Uterus (tissue), 3 donors: ENCODE measurements at regions not wholly inside any gene's neighbourhood (a gene's known extent, or its start where the extent isn't known, plus 50 kb on each side); places are given as distances from the start of the nearest gene placed in this dataset.
"Not testable (repeated sequence)": the region's sequence is repeated elsewhere in the genome, so short reads cannot be mapped to it uniquely, and the experiment has no call there.

ENCODE experiments used
- DNase-seq, 2 donors: peaks; one replicate each; pipeline ENCODE4 v3.0.0-alpha.2; 2019 to 2020
- H3K27ac ChIP-seq, 2 donors: fragments of 200-600 bp; sonication (generic); 1 replicate in 1 of 2; 2 replicates in 1 of 2; pipeline ENCODE4 v1.5.1; 2016 to 2018
- H3K27me3 ChIP-seq, 2 donors: fragments of 200-600 bp; sonication (generic); one replicate each; pipeline ENCODE4 v1.5.1; 2018 to 2019; ENCODE audit warnings: control low read depth in 1 of 2
- H3K36me3 ChIP-seq, 2 donors: fragments of 200-600 bp; sonication (generic); one replicate each; pipeline ENCODE4 v1.5.1; 2019; ENCODE audit warnings: control low read depth in 1 of 2
- H3K4me1 ChIP-seq, 2 donors: fragments of 200-600 bp; sonication (generic); one replicate each; pipeline ENCODE4 v1.5.1; 2018 to 2019; ENCODE audit warnings: control low read depth in 1 of 2
- H3K4me3 ChIP-seq, 2 donors: fragments of 200-600 bp; sonication (generic); 1 replicate in 1 of 2; 2 replicates in 1 of 2; pipeline ENCODE4 v1.5.1; 2018 to 2019; ENCODE audit warnings: mild to moderate bottlenecking in 1 of 2
- H3K9me3 ChIP-seq, 2 donors: fragments of 200-600 bp; sonication (generic); one replicate each; pipeline ENCODE4 v1.5.1; 2019; ENCODE audit warnings: control low read depth in 1 of 2
- CTCF ChIP-seq, 4 experiments: fragments of 200-600 bp in 2 of 4; fragments of 450-650 bp in 2 of 4; sonication (generic) in 2 of 4; IDR thresholded peaks; one replicate each; pipeline ENCODE4 v1.5.1; 2016 to 2019; ENCODE audit warnings: antibody characterized with exemption in 4 of 4, mild to moderate bottlenecking in 2 of 4, moderate library complexity in 1 of 4
- POLR2A ChIP-seq, 2 donors: fragments of 450-650 bp; IDR thresholded peaks; one replicate each; pipeline ENCODE4 v1.6.1; 2016; ENCODE audit warnings: antibody characterized with exemption in 2 of 2, mild to moderate bottlenecking in 1 of 2, moderate library complexity in 1 of 2
- intact Hi-C: fragments of 100-400 bp; cut with DNase I; formaldehyde crosslinking; loops from one replicate; pipeline ENCODE4 v1.15.1; 2023; ENCODE audit warnings: low total_unique reads
- donor health status: DM: yes; HTN: yes; CAD: no.

DNA sequence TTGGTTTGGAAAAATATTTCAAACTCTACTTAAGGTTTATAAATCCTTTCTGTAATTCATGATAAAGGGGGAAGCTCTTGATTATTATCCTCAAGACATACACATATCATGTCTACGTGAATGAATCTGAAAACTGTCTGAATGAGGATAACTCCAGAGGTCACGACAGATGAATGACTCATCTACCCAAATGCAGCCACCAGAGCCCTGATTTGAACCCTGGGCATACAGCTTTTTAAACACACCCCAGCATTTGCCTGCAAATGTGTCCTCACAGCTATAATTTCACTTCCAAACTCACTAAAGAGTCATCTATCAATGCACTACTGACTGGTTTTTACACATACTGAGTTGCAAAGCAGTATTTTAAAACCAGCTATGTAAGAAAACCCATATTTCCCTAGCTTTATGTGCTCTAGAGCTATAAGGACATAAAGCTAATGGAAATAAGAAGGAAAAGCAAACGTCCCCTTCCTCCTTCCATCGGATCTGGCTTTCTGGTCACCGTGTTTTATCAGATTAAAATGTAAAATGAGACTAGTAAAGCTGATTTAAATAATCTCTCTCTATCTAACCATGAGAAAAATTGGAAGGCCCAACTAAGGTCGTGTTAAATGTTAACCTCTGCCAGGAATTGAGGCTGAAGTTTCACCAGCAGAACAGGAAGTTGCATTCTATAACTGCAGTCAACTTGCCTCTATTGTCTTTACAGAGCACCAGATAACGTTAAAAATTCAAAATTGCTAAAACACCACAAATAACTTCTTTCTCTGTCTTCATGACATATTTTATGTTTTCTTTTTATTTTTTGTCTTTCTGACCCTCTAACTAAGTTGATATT, 63.1 kb upstream of the SPP1 start:
- Histone ChIP-seq H3K27me3 (no peaks in the 10 kb centered on the region), H3K4me1 (peaks cover 0 to 8% of the 10 kb centered on the region in 2 donors), H3K27ac (no peak overlapping the region), H3K4me3 (no peak overlapping the region), H3K36me3 (no peaks in the 10 kb centered on the region), H3K9me3 (no peaks in the 10 kb centered on the region)
- no peak for DNase-seq
- TF ChIP-seq POLR2A (IDR thresholded peaks at IDR 0.05): no peak
- no peak for TF ChIP-seq CTCF (IDR thresholded peaks at IDR 0.05)
- intact Hi-C loops: no loop called here

- Histone ChIP-seq H3K4me3 (no peak overlapping the region), H3K4me1 (peaks cover 0 to 8% of the 10 kb centered on the region in 2 donors), H3K27ac (no peak overlapping the region), H3K36me3 (no peaks in the 10 kb centered on the region), H3K9me3 (no peaks in the 10 kb centered on the region), H3K27me3 (no peaks in the 10 kb centered on the region)
- TF ChIP-seq CTCF (IDR thresholded peaks at IDR 0.05) (no peak), POLR2A (IDR thresholded peaks at IDR 0.05) (no peak)
- no peak for DNase-seq
- intact Hi-C loops: no loop called here
These were observed 61.6 kb upstream of the SPP1 start for GRCh38 chr4:87913896-87914295.

GRCh38 chr4:87915621-87916020, 59.9 kb upstream of the SPP1 start:
- no peak overlapping the region for H3K27ac ChIP-seq
- DNase-seq: no peak
- peaks cover 0 to 8% of the 10 kb centered on the region in 2 donors for H3K4me1 ChIP-seq

DNA sequence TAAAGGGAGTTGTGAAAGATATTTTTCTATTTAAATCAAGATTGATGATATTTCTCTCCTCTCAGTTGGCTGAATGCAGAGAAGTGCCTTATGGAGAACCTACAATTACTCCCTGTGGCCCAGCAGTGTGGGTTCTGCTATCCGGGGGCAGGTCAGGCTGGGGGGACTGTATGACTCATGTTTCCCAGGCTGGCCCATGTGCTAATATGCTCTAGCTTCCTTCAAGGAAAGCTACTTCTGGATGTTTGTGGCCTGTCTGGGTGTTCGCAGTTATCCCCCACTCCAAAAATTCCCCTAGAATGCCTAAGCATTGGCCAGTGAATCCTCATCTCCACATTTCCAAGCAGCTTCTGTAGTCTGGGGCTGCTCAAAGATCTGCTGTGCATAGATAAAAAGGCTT, 58.9 kb upstream of the SPP1 start:
- Histone ChIP-seq H3K4me3 (no peak overlapping the region), H3K27ac (no peak overlapping the region), H3K4me1 (peaks cover 0 to 5% of the 10 kb centered on the region in 2 donors), H3K36me3 (no peaks in the 10 kb centered on the region), H3K9me3 (no peaks in the 10 kb centered on the region), H3K27me3 (no peaks in the 10 kb centered on the region)
- intact Hi-C loops: no loop called here
- TF ChIP-seq CTCF (IDR thresholded peaks at IDR 0.05): no peak
- no peak for TF ChIP-seq POLR2A (IDR thresholded peaks at IDR 0.05)
- no peak for DNase-seq

More at GRCh38 chr4:87915621-87916020, 59.9 kb upstream of the SPP1 start:
- no peaks in the 10 kb centered on the region for H3K36me3 ChIP-seq
- H3K27me3 ChIP-seq: no peaks in the 10 kb centered on the region
- no peak for TF ChIP-seq CTCF (IDR thresholded peaks at IDR 0.05)
- TF ChIP-seq POLR2A (IDR thresholded peaks at IDR 0.05): no peak
- intact Hi-C loops: no loop called here
- no peak overlapping the region for H3K4me3 ChIP-seq
- H3K9me3 ChIP-seq: no peaks in the 10 kb centered on the region

GRCh38 chr4:87917911-87918310, 57.6 kb upstream of the SPP1 start:
- H3K4me3 ChIP-seq, H3K27ac ChIP-seq, H3K36me3 ChIP-seq, H3K9me3 ChIP-seq, DNase-seq, H3K4me1 ChIP-seq, H3K27me3 ChIP-seq, intact Hi-C loops: not testable (repeated sequence)
